GM10248 (cell line): ENCODE measurements at regions not wholly inside any gene's neighbourhood (a gene's known extent, or its start where the extent isn't known, plus 50 kb on each side); places are given as distances from the start of the nearest gene placed in this dataset.

Source experiments
- CTCF ChIA-PET: fragments of 300-600 bp; sonication (Branson Sonifier 250); formaldehyde crosslinking; extraction: SDS; loops from one replicate; lab custom pipeline; 2021; ENCODE audit warnings: antibody characterized with exemption; lab: Yijun Ruan, JAX
- POLR2A ChIA-PET: fragments of 350-650 bp; sonication (Branson Sonifier 250); formaldehyde crosslinking; extraction: SDS; loops from one replicate; lab custom pipeline; 2020; ENCODE audit warnings: antibody characterized with exemption; lab: Yijun Ruan, JAX
- DNase-seq: peaks from one replicate; pipeline ENCODE4 v3.0.0; 2012; ENCODE audit errors: extremely low spot score
- CTCF ChIP-seq: IDR thresholded peaks from 2 replicates; pipeline ENCODE4 v1.5.1; 2012; ENCODE audit warnings: mild to moderate bottlenecking, low read depth; ENCODE audit errors: extremely low read depth, missing control alignments, control extremely low read depth

- DNase-seq: no peak
- POLR2A ChIA-PET: no interaction called here
- CTCF ChIA-PET: interaction anchor here (0.8 kb wide), 1 partner anchor 14 kb away, joined by 5 read pairs; no protein-coding TSS in a partner anchor
- TF ChIP-seq CTCF: no peak
Measured at GRCh38 chr4:14865804-14866203, 136.5 kb upstream of the CPEB2 start.

GRCh38 chr4:14867847-14868246 is 134.4 kb upstream of the CPEB2 start:
- TF ChIP-seq CTCF: no peak
- DNase-seq: no peak
- ChIA-PET CTCF (interaction anchor here (0.8 to 1.6 kb wide), 5 partner anchors 8 to 16 kb away, joined by 3 to 5 read pairs (median 3); no protein-coding TSS in a partner anchor), POLR2A (no interaction called here)

- ChIA-PET CTCF (interaction anchor here (1.0 to 1.6 kb wide), 4 partner anchors 9 to 61 kb away, joined by 3 to 5 read pairs (median 4); no protein-coding TSS in a partner anchor), POLR2A (no interaction called here)
- no peak for TF ChIP-seq CTCF
- no peak for DNase-seq
Measured at GRCh38 chr4:14868426-14869395, 133.6 kb upstream of the CPEB2 start.

- ChIA-PET POLR2A (no interaction called here), CTCF (interaction anchor here (1.2 to 1.9 kb wide), 4 partner anchors 8 to 23 kb away, joined by 3 to 5 read pairs (median 3); no protein-coding TSS in a partner anchor)
- DNase-seq: no peak
- TF ChIP-seq CTCF: peak; percentile 19
Measured at GRCh38 chr4:14871676-14872430, 130.4 kb upstream of the CPEB2 start.

- ChIA-PET CTCF (interaction anchor here (1.0 to 2.5 kb wide), 4 partner anchors 10 to 32 kb away, joined by 3 to 8 read pairs (median 4); no protein-coding TSS in a partner anchor), POLR2A (no interaction called here)
- DNase-seq: no peak
- no peak for TF ChIP-seq CTCF
Measured at GRCh38 chr4:14874990-14875389, 127.3 kb upstream of the CPEB2 start.
